Activated naive CD8-positive, alpha-beta T cell (primary cell): ENCODE measurements at regions not wholly inside any gene's neighbourhood (a gene's known extent, or its start where the extent isn't known, plus 50 kb on each side); places are given as distances from the start of the nearest gene placed in this dataset.
"Not testable (repeated sequence)": the region's sequence is repeated elsewhere in the genome, so short reads cannot be mapped to it uniquely, and the experiment has no call there.

Source experiments
- H3K27ac Mint-ChIP-seq: one replicate; pipeline ENCODE4 v1.8.0; 2021; ENCODE audit warnings: mixed read lengths
- H3K27me3 Mint-ChIP-seq: one replicate; pipeline ENCODE4 v1.8.0; 2021; ENCODE audit warnings: mixed read lengths
- H3K36me3 Mint-ChIP-seq: one replicate; pipeline ENCODE4 v1.8.0; 2021; ENCODE audit warnings: mixed read lengths
- H3K4me1 Mint-ChIP-seq: one replicate; pipeline ENCODE4 v1.8.0; 2021; ENCODE audit warnings: low read depth, mixed read lengths
- H3K4me3 Mint-ChIP-seq: one replicate; pipeline ENCODE4 v1.8.0; 2021; ENCODE audit warnings: mild to moderate bottlenecking, mixed read lengths
- H3K9me3 Mint-ChIP-seq: one replicate; pipeline ENCODE4 v1.8.0; 2021; ENCODE audit warnings: low read depth, mixed read lengths

GRCh38 chr13:108049211-108049610 lies 166.1 kb downstream of the LIG4 start:
- Mint-ChIP-seq H3K27me3 (peaks cover 4% of the 10 kb centered on the region), H3K36me3 (no peaks in the 10 kb centered on the region), H3K9me3 (no peaks in the 10 kb centered on the region), H3K4me3 (no peak overlapping the region), H3K4me1 (no peaks in the 10 kb centered on the region), H3K27ac (no peak overlapping the region)

GRCh38 chr13:108044954-108045353 lies 170.4 kb downstream of the LIG4 start:
- H3K4me1 Mint-ChIP-seq: no peaks in the 10 kb centered on the region
- no peaks in the 10 kb centered on the region for H3K36me3 Mint-ChIP-seq
- no peaks in the 10 kb centered on the region for H3K9me3 Mint-ChIP-seq
- H3K4me3 Mint-ChIP-seq: no peak overlapping the region
- peaks cover 4% of the 10 kb centered on the region for H3K27me3 Mint-ChIP-seq
- H3K27ac Mint-ChIP-seq: no peak overlapping the region

- not testable (repeated sequence) for H3K27ac Mint-ChIP-seq, H3K9me3 Mint-ChIP-seq, H3K27me3 Mint-ChIP-seq, H3K4me1 Mint-ChIP-seq, H3K4me3 Mint-ChIP-seq, H3K36me3 Mint-ChIP-seq
These were observed 172.5 kb downstream of the LIG4 start for GRCh38 chr13:108042866-108043265.

GRCh38 chr13:108037348-108037747 lies 178.0 kb downstream of the LIG4 start:
- Mint-ChIP-seq H3K36me3 (no peaks in the 10 kb centered on the region), H3K4me1 (no peaks in the 10 kb centered on the region), H3K9me3 (peaks cover 10% of the 10 kb centered on the region), H3K4me3 (no peak overlapping the region), H3K27ac (no peak overlapping the region), H3K27me3 (no peaks in the 10 kb centered on the region)

- H3K4me3 Mint-ChIP-seq: no peak overlapping the region
- H3K4me1 Mint-ChIP-seq: no peaks in the 10 kb centered on the region
- H3K27me3 Mint-ChIP-seq: no peaks in the 10 kb centered on the region
- H3K27ac Mint-ChIP-seq: no peak overlapping the region
- H3K36me3 Mint-ChIP-seq: no peaks in the 10 kb centered on the region
- peaks cover 10% of the 10 kb centered on the region for H3K9me3 Mint-ChIP-seq
These were observed 178.9 kb downstream of the LIG4 start for GRCh38 chr13:108036411-108036932.

GRCh38 chr13:108034909-108035410 lies 180.4 kb downstream of the LIG4 start:
- H3K9me3 Mint-ChIP-seq: peaks cover 10% of the 10 kb centered on the region
- no peak overlapping the region for H3K4me3 Mint-ChIP-seq
- H3K27ac Mint-ChIP-seq: no peak overlapping the region
- no peaks in the 10 kb centered on the region for H3K4me1 Mint-ChIP-seq
- no peaks in the 10 kb centered on the region for H3K36me3 Mint-ChIP-seq
- no peaks in the 10 kb centered on the region for H3K27me3 Mint-ChIP-seq

DNA sequence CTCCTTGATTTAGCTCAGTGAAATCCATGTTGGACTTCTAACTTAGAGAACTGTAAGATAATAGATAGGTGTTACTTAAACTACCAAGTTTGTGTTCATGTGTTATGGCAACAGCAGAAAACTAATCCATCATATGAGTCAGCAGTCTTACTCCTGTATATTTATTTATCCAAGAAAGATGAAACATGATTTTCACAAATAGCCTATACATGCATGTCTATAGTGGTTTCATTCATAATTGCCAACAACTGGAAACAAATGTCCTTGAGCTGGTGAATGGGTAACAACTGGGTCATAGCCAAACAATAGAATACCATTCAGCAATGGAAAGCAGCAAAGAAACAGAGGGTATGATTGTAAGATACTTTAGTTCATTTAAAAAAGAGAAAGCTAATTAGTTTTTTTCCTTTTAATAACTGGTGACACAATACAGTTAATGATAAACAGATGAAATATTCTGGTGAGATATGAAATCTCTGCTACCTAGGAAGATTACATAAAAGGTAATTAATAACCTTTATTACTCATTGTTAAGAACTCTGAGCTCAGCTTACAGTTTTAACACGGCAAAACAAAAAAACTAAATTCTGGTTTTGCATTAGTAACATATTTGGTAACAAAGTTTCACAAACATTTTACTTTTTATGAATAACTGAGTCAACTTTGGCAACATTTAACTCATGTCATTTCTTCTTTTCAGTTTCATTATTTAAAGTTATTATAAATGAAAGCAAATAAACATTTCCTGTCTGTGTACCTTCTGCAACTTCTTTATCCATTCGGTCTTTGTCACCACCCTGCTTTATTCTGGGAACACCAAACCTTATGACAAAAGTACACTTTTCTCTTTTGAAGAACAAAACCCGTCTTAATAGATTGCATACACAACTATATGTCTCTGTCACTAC lies 181.3 kb downstream of the LIG4 start:
- Mint-ChIP-seq H3K36me3 (no peaks in the 10 kb centered on the region), H3K4me1 (no peaks in the 10 kb centered on the region), H3K27ac (no peak overlapping the region), H3K4me3 (no peak overlapping the region), H3K9me3 (peaks cover 10% of the 10 kb centered on the region), H3K27me3 (no peaks in the 10 kb centered on the region)

DNA sequence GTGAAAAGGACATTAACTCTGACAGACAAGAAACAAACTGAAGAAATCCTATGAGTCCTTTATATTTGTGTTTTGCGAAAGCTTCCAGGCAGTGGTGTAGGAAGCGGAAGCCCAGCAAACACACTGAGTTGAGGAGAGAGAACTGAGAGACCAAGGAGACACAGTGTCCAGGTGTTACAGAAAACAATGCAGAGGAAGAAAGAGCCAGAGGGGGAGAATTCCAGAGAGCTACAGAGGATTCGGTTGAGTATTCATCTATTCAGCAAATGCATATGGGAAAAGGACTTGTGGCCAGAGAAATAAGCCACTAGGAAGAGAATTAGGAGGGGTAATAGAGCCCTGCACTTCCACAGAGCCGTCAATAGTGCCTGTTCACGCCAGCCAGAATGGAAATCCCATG lies 183.5 kb downstream of the LIG4 start:
- no peaks in the 10 kb centered on the region for H3K27me3 Mint-ChIP-seq
- peaks cover 10% of the 10 kb centered on the region for H3K9me3 Mint-ChIP-seq
- H3K36me3 Mint-ChIP-seq: no peaks in the 10 kb centered on the region
- no peak overlapping the region for H3K27ac Mint-ChIP-seq
- no peaks in the 10 kb centered on the region for H3K4me1 Mint-ChIP-seq
- no peak overlapping the region for H3K4me3 Mint-ChIP-seq

DNA sequence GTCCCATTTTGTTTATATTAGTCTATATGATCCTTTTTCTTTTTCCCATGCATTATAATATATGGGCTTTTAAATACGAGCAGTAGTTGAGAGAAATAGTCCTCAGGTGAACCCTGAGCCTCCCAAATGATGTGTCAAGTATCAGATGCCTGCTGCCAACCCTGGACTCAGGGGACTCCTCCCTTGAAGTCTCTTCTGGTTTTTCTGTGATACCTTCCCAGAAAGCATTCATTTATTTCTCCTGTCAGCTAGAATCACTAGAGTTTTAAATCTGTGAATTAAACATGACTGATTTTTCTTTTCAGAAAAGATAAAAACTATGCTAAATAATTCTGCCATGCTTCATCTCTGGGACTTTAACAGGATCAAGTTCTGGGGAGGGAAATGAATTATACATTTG lies 184.6 kb downstream of the LIG4 start:
- Mint-ChIP-seq H3K36me3 (no peaks in the 10 kb centered on the region), H3K9me3 (peaks cover 4% of the 10 kb centered on the region), H3K27ac (no peak overlapping the region), H3K4me3 (no peak overlapping the region), H3K4me1 (no peaks in the 10 kb centered on the region), H3K27me3 (no peaks in the 10 kb centered on the region)

DNA sequence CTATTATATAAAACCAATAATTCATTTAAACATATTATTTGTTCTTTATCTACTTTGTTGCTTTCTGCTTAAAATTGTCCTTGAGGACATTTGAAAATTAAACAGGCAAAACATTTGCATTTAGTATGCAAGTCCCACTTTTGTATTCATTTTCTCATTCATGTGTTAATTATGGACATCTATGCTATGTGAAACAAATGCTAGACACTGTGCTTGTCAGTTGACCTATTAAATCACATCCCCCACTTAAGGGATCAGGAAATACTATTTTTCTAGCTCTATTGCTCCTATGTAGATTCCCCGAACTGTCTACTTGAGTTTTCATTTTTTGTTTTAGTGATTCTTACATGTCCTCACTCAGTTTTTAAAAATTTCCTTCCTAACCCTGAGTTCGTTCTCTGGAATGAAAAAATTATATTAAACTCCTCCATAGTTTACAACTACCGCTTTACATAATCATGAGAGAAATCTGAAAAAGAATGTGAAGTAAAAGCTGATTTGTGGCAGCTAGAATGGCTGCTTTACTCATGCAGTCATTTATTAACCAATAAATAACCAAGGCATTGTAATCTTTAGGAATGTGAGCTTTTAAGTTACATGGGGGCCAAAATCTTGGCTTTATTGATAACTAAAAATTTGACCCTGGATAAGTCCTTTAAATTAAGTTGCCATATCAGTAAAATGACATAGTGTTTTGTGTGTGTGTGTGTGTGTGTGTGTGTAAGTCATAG lies 188.5 kb downstream of the LIG4 start:
- H3K4me1 Mint-ChIP-seq: no peaks in the 10 kb centered on the region
- no peaks in the 10 kb centered on the region for H3K36me3 Mint-ChIP-seq
- no peaks in the 10 kb centered on the region for H3K27me3 Mint-ChIP-seq
- no peaks in the 10 kb centered on the region for H3K9me3 Mint-ChIP-seq
- no peak overlapping the region for H3K27ac Mint-ChIP-seq
- H3K4me3 Mint-ChIP-seq: no peak overlapping the region

DNA sequence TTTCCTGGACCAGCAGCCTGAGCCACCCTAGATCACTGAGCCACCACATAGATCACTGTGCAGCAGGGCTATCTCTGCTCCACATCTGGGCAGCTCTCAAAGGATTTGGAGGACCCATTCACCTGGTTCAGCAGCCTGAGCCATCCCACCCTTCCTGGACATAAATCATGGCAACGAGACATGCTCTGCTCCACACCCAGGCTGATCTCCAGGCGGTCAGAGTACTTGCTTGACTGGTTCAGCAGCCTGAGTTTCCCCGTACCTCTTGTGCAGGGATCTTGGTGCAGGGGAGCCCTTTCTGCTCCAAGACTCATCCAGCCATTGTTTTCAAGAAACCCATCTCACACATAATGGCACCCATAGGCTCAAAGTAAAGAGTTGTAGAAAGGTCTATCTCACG lies 195.3 kb downstream of the LIG4 start:
- Mint-ChIP-seq H3K36me3 (no peaks in the 10 kb centered on the region), H3K9me3 (peaks cover 14% of the 10 kb centered on the region), H3K27me3 (no peaks in the 10 kb centered on the region), H3K4me1 (no peaks in the 10 kb centered on the region), H3K27ac (no peak overlapping the region), H3K4me3 (no peak overlapping the region)

GRCh38 chr13:108018371-108018870 lies 196.9 kb downstream of the LIG4 start:
- H3K36me3 Mint-ChIP-seq: no peaks in the 10 kb centered on the region
- peaks cover 14% of the 10 kb centered on the region for H3K9me3 Mint-ChIP-seq
- no peaks in the 10 kb centered on the region for H3K27me3 Mint-ChIP-seq
- no peaks in the 10 kb centered on the region for H3K4me1 Mint-ChIP-seq
- H3K27ac Mint-ChIP-seq: no peak overlapping the region
- no peak overlapping the region for H3K4me3 Mint-ChIP-seq

GRCh38 chr13:108006619-108007018 lies 208.7 kb downstream of the LIG4 start:
- no peaks in the 10 kb centered on the region for H3K4me1 Mint-ChIP-seq
- no peak overlapping the region for H3K27ac Mint-ChIP-seq
- peaks cover 7% of the 10 kb centered on the region for H3K9me3 Mint-ChIP-seq
- H3K4me3 Mint-ChIP-seq: no peak overlapping the region
- H3K36me3 Mint-ChIP-seq: no peaks in the 10 kb centered on the region
- H3K27me3 Mint-ChIP-seq: no peaks in the 10 kb centered on the region

DNA sequence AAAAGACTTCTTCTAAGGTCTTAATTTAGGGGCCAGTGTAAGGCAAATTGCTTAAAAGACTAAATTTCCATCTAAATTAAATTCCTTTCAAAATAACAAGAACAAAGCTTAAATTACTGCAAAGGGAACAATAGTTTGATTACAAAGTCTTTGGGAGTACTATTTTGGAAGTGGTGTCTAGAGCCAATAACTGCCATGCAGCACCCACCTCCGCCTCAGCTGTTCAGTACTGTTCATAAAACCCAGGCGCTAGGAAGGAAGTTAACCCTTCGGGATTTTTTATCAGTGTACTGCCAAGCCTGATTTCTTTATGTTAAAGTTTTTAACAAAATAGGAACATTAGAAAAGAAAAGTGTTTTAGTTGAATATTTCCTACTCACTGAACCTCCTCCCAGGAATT lies 210.1 kb downstream of the LIG4 start:
- no peak overlapping the region for H3K27ac Mint-ChIP-seq
- H3K9me3 Mint-ChIP-seq: peaks cover 7% of the 10 kb centered on the region

DNA sequence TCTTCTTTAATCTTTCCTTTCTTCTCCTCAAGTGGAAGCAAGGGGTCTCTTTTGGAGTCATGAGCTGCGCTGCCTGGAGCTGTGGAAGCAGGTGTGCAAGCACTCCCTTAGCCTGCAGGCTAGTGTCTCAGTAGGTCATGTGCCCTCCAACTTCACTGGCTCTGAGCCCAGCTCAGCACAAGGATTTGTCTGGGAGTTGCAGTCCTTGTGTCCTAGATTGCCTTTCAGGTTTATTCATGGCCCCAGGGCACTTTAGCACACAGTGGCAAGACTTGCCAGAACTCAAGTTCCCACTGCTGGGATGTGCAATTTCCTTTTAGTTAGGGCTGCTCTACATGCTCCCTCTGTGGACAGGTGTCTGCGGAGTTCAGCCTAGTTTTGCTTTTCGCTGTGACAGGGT lies 211.7 kb downstream of the LIG4 start:
- Mint-ChIP-seq H3K27me3 (no peaks in the 10 kb centered on the region), H3K4me3 (no peak overlapping the region), H3K4me1 (no peaks in the 10 kb centered on the region), H3K9me3 (peaks cover 3% of the 10 kb centered on the region), H3K36me3 (no peaks in the 10 kb centered on the region), H3K27ac (no peak overlapping the region)

More for the DNA sequence above, 210.1 kb downstream of the LIG4 start:
- no peaks in the 10 kb centered on the region for H3K4me1 Mint-ChIP-seq
- no peak overlapping the region for H3K4me3 Mint-ChIP-seq
- H3K27me3 Mint-ChIP-seq: no peaks in the 10 kb centered on the region
- H3K36me3 Mint-ChIP-seq: no peaks in the 10 kb centered on the region
